GM23248 (cell line): ENCODE measurements at regions not wholly inside any gene's neighbourhood (a gene's known extent, or its start where the extent isn't known, plus 50 kb on each side); places are given as distances from the start of the nearest gene placed in this dataset.

Source experiments
- DNase-seq: peaks from one replicate; pipeline ENCODE4 v3.0.0-alpha.2; 2015
- H2AFZ ChIP-seq: fragments of 200-600 bp; sonication (generic); 2 replicates; pipeline ENCODE4 v1.6.1; 2016; ENCODE audit warnings: antibody characterized with exemption
- H3F3A ChIP-seq: fragments of 200-600 bp; sonication (generic); 2 replicates; pipeline ENCODE4 v1.6.1; 2016; ENCODE audit warnings: mild to moderate bottlenecking, antibody characterized with exemption, mixed run types; ENCODE audit not compliant: insufficient read depth
- H3K27ac ChIP-seq: fragments of 200-600 bp; sonication (generic); 2 replicates; pipeline ENCODE4 v1.5.1; 2016; ENCODE audit warnings: mild to moderate bottlenecking
- H3K27me3 ChIP-seq: fragments of 200-600 bp; sonication (generic); replicated peaks from 2 replicates; pipeline ENCODE4 v1.6.1; 2016; ENCODE audit warnings: mild to moderate bottlenecking; ENCODE audit not compliant: insufficient read depth
- H3K36me3 ChIP-seq: fragments of 200-600 bp; sonication (generic); 2 replicates; pipeline ENCODE4 v1.6.1; 2016; ENCODE audit warnings: low read depth, mild to moderate bottlenecking
- H3K4me1 ChIP-seq: fragments of 200-600 bp; sonication (generic); 2 replicates; pipeline ENCODE4 v1.6.1; 2016; ENCODE audit warnings: mild to moderate bottlenecking; ENCODE audit not compliant: insufficient read depth
- H3K4me2 ChIP-seq: fragments of 200-600 bp; sonication (generic); one replicate; pipeline ENCODE4 v1.6.1; 2016; ENCODE audit warnings: mild to moderate bottlenecking; ENCODE audit not compliant: unreplicated experiment
- H3K4me3 ChIP-seq: fragments of 200-600 bp; sonication (generic); 2 replicates; pipeline ENCODE4 v1.5.1; 2016; ENCODE audit warnings: mild to moderate bottlenecking
- H3K79me2 ChIP-seq: fragments of 200-600 bp; sonication (generic); 2 replicates; pipeline ENCODE4 v1.6.1; 2016; ENCODE audit warnings: mild to moderate bottlenecking; ENCODE audit not compliant: insufficient read depth
- H3K9ac ChIP-seq: fragments of 200-600 bp; sonication (generic); 2 replicates; pipeline ENCODE4 v1.6.1; 2016; ENCODE audit warnings: mild to moderate bottlenecking
- H3K9me2 ChIP-seq: fragments of 200-600 bp; sonication (generic); 2 replicates; pipeline ENCODE4 v1.6.1; 2016; ENCODE audit warnings: mixed run types, mild to moderate bottlenecking, moderate library complexity; ENCODE audit not compliant: insufficient read depth
- H3K9me3 ChIP-seq: fragments of 200-600 bp; sonication (generic); one replicate; pipeline ENCODE4 v1.6.1; 2017; ENCODE audit warnings: low read depth
- H4K20me1 ChIP-seq: fragments of 200-600 bp; sonication (generic); 2 replicates; pipeline ENCODE4 v1.6.0; 2016; ENCODE audit not compliant: insufficient read depth
- EZH2 ChIP-seq: fragments of 200-600 bp; sonication (generic); IDR thresholded peaks from 2 replicates; pipeline ENCODE4 v1.6.1; 2018; ENCODE audit warnings: antibody characterized with exemption, mild to moderate bottlenecking; ENCODE audit not compliant: insufficient read depth, poor library complexity, severe bottlenecking
- EZH2phosphoT487 ChIP-seq: fragments of 200-600 bp; sonication (generic); IDR thresholded peaks from 2 replicates; pipeline ENCODE4 v1.6.1; 2018; ENCODE audit warnings: antibody characterized with exemption, moderate library complexity, mild to moderate bottlenecking, low read depth; ENCODE audit not compliant: insufficient read depth
- WGBS, 2 experiments: methylation state at CpG; one replicate each; pipeline ENCODE4 v1.1.6; 2015 to 2017; ENCODE audit warnings: low lambda C conversion rate in 2 of 2, low coverage in 1 of 2; ENCODE audit errors: missing lambda C conversion rate in 2 of 2; 5-methylcytosine and 5-hydroxymethylcytosine counted together
- in situ Hi-C: fragments of 300-500 bp; cut with MboI; formaldehyde crosslinking; loops from 2 replicates; pipeline ENCODE4 v1.15.0; 2020

GRCh38 chr4:56272927-56273326, 114.4 kb downstream of the AASDH start:
- DNase-seq, result no peak
- H3K27me3 ChIP-seq, result peaks cover 22% of the 10 kb centered on the region
- no peaks in the 10 kb centered on the region for H3K4me1 ChIP-seq
- H3K9me2 ChIP-seq, result no peaks in the 10 kb centered on the region
- H3F3A ChIP-seq, result no peaks in the 10 kb centered on the region
- TF ChIP-seq EZH2phosphoT487 (no peak), EZH2 (no peak)
- 24 to 40% methylated on average over 2 of the region's 2 CpGs for WGBS, 2 experiments
- H4K20me1 ChIP-seq, result no peaks in the 10 kb centered on the region
- H3K36me3 ChIP-seq, result no peaks in the 10 kb centered on the region
- H3K79me2 ChIP-seq, result no peaks in the 10 kb centered on the region
- H3K27ac ChIP-seq, result no peak overlapping the region
- H3K4me3 ChIP-seq, result no peak overlapping the region
- H3K9me3 ChIP-seq, result no peaks in the 10 kb centered on the region
- no peak overlapping the region for H3K9ac ChIP-seq
- no peak overlapping the region for H3K4me2 ChIP-seq
- no peak overlapping the region for H2AFZ ChIP-seq
- in situ Hi-C loops, result no loop called here

GRCh38 chr4:56272003-56272402, 115.3 kb downstream of the AASDH start:
- Histone ChIP-seq H4K20me1 (no peaks in the 10 kb centered on the region), H3K9me3 (no peaks in the 10 kb centered on the region), H3K36me3 (no peaks in the 10 kb centered on the region), H3K4me3 (no peak overlapping the region), H3K9me2 (no peaks in the 10 kb centered on the region), H3K9ac (no peak overlapping the region), H3K4me2 (no peak overlapping the region), H3K27ac (no peak overlapping the region), H3K4me1 (no peaks in the 10 kb centered on the region), H3K79me2 (no peaks in the 10 kb centered on the region), H3F3A (no peaks in the 10 kb centered on the region), H2AFZ (no peak overlapping the region), H3K27me3 (peaks cover 22% of the 10 kb centered on the region)
- 50 to 57% methylated on average over 11 of the region's 11 CpGs for WGBS, 2 experiments
- TF ChIP-seq EZH2, result no peak
- TF ChIP-seq EZH2phosphoT487, result no peak
- in situ Hi-C loops, result no loop called here
- DNase-seq, result no peak

- no peaks in the 10 kb centered on the region for H3K9me2 ChIP-seq
- no peaks in the 10 kb centered on the region for H3K36me3 ChIP-seq
- H3K27me3 ChIP-seq, result peaks cover 22% of the 10 kb centered on the region
- no peak overlapping the region for H3K9ac ChIP-seq
- TF ChIP-seq EZH2phosphoT487 (no peak), EZH2 (no peak)
- H3F3A ChIP-seq, result no peaks in the 10 kb centered on the region
- no peaks in the 10 kb centered on the region for H3K9me3 ChIP-seq
- no peaks in the 10 kb centered on the region for H3K79me2 ChIP-seq
- no peak overlapping the region for H3K27ac ChIP-seq
- H3K4me1 ChIP-seq, result no peaks in the 10 kb centered on the region
- 28 to 43% methylated on average over 2 of the region's 2 CpGs for WGBS, 2 experiments
- no peak overlapping the region for H3K4me2 ChIP-seq
- no peak for DNase-seq
- in situ Hi-C loops, result no loop called here
- H3K4me3 ChIP-seq, result no peak overlapping the region
- no peak overlapping the region for H2AFZ ChIP-seq
- H4K20me1 ChIP-seq, result no peaks in the 10 kb centered on the region
Observed at GRCh38 chr4:56271131-56271530, 116.2 kb downstream of the AASDH start.

GRCh38 chr4:56267558-56267957, 119.7 kb downstream of the AASDH start:
- no peak overlapping the region for H3K4me3 ChIP-seq
- in situ Hi-C loops, result no loop called here
- no peaks in the 10 kb centered on the region for H3F3A ChIP-seq
- no peaks in the 10 kb centered on the region for H3K9me3 ChIP-seq
- no peaks in the 10 kb centered on the region for H3K79me2 ChIP-seq
- WGBS, 2 experiments, result 64 to 74% methylated on average over 4 of the region's 4 CpGs
- 0 out of 2 replicates have a peak, but pooled peaks cover 4% of the 10 kb centered on the region for H3K27me3 ChIP-seq
- no peaks in the 10 kb centered on the region for H3K4me1 ChIP-seq
- DNase-seq, result no peak
- no peak overlapping the region for H3K27ac ChIP-seq
- TF ChIP-seq EZH2 (no peak), EZH2phosphoT487 (no peak)
- no peak overlapping the region for H3K9ac ChIP-seq
- H3K4me2 ChIP-seq, result no peak overlapping the region
- H3K9me2 ChIP-seq, result no peaks in the 10 kb centered on the region
- no peaks in the 10 kb centered on the region for H4K20me1 ChIP-seq
- no peaks in the 10 kb centered on the region for H3K36me3 ChIP-seq
- no peak overlapping the region for H2AFZ ChIP-seq

- no peak overlapping the region for H3K27ac ChIP-seq
- 18 to 21% methylated on average over 4 of the region's 4 CpGs for WGBS, 2 experiments
- no peak for DNase-seq
- no peaks in the 10 kb centered on the region for H3F3A ChIP-seq
- H3K4me2 ChIP-seq, result no peak overlapping the region
- H3K79me2 ChIP-seq, result no peaks in the 10 kb centered on the region
- H3K9me3 ChIP-seq, result no peaks in the 10 kb centered on the region
- TF ChIP-seq EZH2 (no peak), EZH2phosphoT487 (no peak)
- H4K20me1 ChIP-seq, result no peaks in the 10 kb centered on the region
- no peak overlapping the region for H2AFZ ChIP-seq
- H3K27me3 ChIP-seq, result peaks cover 4% of the 10 kb centered on the region; the same call in 1 of the 2 replicates
- no peak overlapping the region for H3K9ac ChIP-seq
- H3K9me2 ChIP-seq, result no peaks in the 10 kb centered on the region
- no peak overlapping the region for H3K4me3 ChIP-seq
- no peaks in the 10 kb centered on the region for H3K36me3 ChIP-seq
- in situ Hi-C loops, result no loop called here
- no peaks in the 10 kb centered on the region for H3K4me1 ChIP-seq
Observed at GRCh38 chr4:56264873-56265272, 122.4 kb downstream of the AASDH start.
